ENCODE measurements at regions not wholly inside any gene's neighbourhood (a gene's known extent, or its start where the extent isn't known, plus 50 kb on each side); places are given as distances from the start of the nearest gene placed in this dataset.

DNA sequence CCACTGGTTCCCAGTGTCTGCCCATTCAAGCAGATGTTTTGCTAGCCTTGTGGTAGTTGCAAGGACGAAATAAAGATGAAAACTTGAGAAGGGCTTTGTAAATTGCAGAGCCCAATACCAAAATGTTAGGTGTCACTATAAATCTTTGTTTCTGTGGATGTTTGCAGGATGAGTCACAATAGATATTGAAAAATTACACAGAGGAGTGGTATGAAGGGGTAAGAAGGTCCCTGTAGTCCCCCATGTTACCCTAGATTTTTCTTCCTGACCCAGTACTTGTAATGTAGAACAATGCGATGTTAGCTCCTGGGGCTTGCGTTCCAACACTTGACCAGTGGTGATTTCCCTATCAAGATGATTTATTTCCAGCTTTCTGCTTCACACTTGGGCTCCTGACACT is 102.6 kb upstream of the LYZL1 start:
- TF ChIP-seq POLR2A (IDR thresholded peaks at IDR 0.05) (no peak), POLR2AphosphoS5 (IDR thresholded peaks at IDR 0.05) (no peak)
- TF ChIP-seq, protein P1, sequence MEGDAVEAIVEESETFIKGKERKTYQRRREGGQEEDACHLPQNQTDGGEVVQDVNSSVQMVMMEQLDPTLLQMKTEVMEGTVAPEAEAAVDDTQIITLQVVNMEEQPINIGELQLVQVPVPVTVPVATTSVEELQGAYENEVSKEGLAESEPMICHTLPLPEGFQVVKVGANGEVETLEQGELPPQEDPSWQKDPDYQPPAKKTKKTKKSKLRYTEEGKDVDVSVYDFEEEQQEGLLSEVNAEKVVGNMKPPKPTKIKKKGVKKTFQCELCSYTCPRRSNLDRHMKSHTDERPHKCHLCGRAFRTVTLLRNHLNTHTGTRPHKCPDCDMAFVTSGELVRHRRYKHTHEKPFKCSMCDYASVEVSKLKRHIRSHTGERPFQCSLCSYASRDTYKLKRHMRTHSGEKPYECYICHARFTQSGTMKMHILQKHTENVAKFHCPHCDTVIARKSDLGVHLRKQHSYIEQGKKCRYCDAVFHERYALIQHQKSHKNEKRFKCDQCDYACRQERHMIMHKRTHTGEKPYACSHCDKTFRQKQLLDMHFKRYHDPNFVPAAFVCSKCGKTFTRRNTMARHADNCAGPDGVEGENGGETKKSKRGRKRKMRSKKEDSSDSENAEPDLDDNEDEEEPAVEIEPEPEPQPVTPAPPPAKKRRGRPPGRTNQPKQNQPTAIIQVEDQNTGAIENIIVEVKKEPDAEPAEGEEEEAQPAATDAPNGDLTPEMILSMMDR (IDR thresholded peaks at IDR 0.05): no peak
